GM21723 (cell line): ENCODE measurements at regions not wholly inside any gene's neighbourhood (a gene's known extent, or its start where the extent isn't known, plus 50 kb on each side); places are given as distances from the start of the nearest gene placed in this dataset.

Experiments used
- ATAC-seq: cut with Tn5 transposase; IDR thresholded peaks from one replicate; pipeline ENCODE4 v1.9.1; 2021; ENCODE audit warnings: mild to moderate bottlenecking, moderate library complexity; ENCODE audit not compliant: unreplicated experiment

DNA sequence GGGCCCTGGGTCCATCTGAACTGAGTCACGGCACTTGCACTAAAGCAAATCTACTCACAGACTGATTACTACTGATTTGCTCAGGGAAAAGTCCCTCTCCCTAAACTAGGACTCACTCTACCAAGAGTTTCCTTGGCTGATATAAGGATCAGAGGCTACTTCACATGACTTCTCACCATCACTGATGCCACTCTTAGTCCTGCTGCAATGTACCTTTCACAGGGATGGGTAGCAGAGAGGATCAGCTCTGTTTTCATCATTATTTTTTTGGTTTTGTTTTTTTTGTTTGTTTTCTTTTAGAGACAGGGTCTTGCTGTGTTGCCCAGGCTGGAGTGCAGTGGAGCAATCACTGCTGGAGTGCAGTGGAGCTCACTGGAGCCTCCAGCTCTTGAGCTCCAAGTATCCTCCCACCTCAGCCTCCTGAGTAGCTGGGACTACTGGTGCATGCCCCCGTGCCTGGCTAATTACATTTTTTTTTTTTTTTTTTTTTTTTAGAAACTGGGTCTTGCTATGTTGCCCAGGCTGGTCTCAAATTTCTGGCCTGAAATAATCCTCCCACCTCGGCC lies 200.6 kb downstream of the JCAD start:
- ATAC-seq: no peak

- ATAC-seq: no peak
These were observed 201.3 kb downstream of the JCAD start for GRCh38 chr10:29857843-29858701.

DNA sequence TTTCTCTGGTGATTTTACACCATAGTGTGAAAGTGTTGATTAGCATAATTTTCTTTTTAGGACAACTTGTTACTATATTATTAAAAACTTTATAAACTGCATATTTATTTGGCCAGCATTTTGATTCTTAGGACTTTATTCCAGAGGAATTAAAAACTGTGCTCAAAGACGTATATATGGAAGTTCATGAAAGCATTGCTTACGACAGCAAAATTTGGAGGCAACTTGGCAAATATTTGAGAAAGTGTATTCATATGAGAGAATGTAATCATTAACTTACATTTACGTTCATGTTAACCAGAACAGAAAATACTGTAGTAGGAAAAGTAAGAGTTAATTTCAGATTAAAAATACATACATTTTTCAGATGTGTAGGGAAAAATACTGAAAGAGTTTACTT lies 203.1 kb downstream of the JCAD start:
- ATAC-seq: no peak

- no peak for ATAC-seq
These were observed 205.5 kb downstream of the JCAD start for GRCh38 chr10:29853913-29854312.

- no peak for ATAC-seq
These were observed 208.1 kb downstream of the JCAD start for GRCh38 chr10:29851241-29851640.

DNA sequence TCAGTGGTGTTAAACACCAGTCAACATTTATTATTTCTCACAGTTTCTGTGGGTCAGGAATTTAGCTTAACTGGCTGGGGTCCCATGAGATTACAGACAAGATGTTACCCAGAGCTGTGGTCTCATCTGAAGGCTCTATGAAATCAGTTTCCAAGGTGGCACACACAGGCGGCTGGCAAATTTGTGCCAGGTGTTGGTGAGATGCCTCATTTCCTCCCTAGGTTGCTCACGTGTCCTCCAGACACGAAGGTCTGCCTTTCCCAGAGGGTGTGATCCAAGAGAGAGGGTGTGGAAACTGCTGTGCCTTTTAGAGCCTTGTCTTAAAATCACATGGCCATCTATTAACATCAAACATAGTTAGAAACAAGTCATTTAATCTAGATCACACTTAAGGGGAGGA lies 209.0 kb downstream of the JCAD start:
- no peak for ATAC-seq

GRCh38 chr10:29849886-29850285 lies 209.5 kb downstream of the JCAD start:
- ATAC-seq: no peak

- no peak for ATAC-seq
These were observed 210.1 kb downstream of the JCAD start for GRCh38 chr10:29849126-29849833.

DNA sequence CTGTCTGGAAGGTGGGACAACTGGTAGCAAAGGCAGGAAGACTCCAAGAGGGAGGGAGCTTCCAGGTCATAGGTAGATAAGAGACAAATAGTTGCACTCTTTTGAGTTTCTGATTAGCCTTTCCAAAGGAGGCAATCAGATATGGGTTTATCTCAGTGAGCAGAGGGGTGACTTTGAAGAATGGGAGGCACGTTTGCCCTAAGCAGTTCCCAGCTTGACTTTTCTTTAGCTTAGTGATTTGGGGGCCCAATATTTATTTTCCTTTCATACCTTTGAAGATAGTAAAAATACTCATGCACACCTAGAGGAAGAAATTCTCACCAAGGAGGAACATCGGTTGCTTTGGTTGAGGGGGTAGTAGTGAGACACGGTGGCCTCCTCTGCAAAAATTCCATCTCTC lies 212.1 kb upstream of the SVIL start:
- no peak for ATAC-seq

- no peak for ATAC-seq
These were observed 210.4 kb upstream of the SVIL start for GRCh38 chr10:29845166-29845565.

DNA sequence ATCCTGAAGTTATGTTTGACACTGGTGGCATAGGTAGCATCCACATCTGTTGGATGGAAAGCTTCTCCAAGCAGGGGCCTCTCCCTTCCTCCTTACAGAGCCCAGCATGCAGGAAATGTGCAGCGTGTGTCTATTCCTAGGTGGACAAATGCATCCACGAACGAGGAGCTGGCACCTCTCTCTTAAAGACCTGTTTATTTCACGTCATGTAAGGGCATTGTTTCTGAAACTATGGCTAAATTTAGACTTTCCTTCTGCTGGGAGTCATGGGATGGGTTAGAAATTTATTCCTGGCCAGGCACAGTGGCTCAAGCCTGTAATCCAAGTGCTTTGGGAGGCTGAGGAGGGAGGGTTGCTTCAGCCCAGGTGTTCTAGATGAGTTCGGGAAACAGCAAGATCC lies 208.4 kb upstream of the SVIL start:
- ATAC-seq: no peak

DNA sequence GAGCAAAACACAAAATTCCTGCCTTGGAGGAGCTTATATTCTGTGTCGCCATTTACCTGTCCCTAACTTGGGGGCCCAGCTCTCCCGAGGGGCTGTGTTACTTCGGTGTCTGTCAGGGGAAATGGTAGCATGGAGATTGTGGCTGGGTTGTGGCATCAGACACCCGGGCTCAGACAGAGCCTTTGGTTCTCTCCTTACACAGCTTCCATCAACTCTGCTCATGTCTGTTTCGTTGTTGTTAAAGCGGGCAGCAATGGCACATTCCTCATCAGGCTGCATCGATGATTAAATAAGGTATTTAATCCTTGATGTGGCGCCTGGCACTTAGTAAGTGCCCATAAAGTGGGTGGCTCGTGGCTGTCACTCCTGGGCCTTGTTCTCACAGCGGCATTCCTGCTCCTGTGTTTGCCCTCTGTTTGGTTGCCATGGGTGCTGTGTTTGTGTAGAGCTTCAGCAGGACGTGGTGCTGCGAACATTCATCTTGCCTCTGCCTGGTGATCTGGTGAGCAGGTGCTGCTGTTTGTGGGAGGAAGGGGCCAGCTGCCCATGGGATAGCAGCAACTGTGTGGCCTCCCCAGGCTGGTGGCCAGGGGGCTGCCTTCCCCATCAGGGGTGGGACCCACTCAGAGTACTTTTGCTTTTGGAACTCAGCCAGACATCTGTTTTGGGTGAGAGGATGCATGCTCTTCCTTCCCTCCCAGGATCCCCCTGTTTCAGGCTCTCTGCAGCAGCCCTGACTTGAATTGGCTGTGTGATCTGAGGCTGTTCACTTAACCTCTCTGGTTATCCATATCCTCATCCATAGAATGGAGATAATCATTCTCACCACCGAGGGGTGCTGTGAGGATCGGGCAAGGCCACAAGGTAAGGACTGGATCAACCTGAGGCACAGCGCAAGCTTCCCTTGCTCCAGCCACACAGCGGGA lies 207.2 kb upstream of the SVIL start:
- ATAC-seq: no peak

- no peak for ATAC-seq
These were observed 205.9 kb upstream of the SVIL start for GRCh38 chr10:29840516-29841276.

DNA sequence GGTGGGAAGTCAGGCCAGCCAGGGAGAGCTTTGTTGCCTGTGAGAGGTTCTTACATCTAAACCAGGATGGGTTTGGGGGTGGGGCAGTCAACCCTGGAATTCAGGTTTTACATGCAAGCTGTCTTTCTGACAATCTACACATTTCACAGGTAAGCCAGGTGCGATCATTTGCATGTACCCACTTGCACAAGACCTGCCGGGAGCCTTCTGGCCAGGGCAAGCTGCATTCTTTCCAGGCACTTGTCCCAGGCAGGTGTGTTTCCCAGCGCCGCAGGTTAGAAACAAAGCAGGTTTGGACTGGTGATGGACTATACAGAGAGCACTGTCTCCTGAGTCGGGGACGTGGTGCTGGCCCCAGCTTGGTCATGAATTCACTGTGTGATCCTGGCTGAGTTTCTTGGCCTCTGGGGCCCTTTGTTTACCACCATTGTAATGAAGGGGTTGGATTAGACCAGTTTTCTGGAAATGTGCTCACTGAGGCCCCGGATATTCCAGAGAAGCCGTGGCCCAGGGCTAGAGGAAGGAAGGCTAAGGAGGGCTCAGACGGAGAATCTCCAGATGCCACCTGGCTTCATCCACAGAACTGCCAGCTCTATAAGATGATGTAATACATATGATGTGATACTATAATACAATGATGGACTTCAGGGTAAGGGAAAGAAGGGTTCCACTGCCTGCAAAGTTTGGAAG lies 205.2 kb upstream of the SVIL start:
- no peak for ATAC-seq

DNA sequence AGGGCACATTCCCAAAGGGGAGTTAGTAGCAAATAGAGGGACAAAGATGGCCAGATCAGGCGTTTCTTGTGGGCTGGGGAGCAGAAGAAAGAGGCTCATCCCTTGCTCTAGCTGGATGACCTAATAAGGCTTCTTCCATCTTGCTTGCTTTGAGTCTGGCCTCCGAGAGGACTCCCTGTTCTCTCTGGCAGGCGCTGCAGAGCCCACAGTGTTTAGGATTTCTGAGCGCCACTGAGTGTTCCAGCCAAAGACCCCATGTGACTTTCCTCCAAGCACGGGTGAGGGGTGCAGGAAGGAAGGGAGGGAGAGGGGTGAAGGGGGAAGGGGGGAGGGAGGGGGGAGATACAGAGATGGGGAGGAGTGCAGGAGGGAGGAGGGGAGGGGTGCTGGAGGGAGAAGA lies 203.8 kb upstream of the SVIL start:
- ATAC-seq: no peak

DNA sequence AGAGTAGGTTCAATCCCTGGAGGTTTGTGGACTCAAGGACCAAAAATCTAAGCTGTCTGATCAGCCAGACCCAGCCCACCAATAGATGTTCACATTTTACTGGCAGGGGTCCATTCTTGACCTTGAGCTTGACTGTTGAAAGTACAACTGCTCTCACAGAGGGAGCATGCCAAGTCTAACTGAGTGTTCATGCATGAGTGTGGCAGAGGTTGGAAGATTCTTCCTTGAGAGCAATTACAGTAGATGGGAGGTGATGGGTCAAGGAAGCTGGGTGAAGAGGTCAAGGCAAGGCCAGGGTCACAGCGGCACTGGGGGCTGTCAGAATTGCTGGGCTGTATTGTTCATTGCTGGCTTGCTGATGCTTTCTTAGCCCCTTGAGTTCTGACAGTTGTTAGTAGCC lies 202.8 kb upstream of the SVIL start:
- no peak for ATAC-seq

DNA sequence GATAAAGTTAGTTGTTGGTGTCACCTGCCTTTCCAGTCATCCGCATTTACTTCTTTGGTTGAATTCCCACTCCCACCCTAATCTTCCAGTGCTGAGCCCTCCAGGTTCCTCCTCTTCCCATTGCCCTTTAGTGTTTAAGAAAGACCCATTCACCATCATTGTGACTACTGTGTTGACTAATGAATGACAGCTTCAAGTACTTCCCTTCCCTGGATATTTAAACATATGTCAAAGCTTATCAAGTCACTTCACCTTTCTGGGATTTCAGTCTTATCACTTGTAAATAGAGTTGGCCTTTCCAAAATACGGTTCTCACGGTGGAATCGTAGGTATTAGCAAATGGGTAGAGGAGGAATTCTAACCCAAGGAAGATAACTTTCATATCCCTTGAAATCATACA lies 201.6 kb upstream of the SVIL start:
- no peak for ATAC-seq

GRCh38 chr10:29835055-29835454 lies 200.3 kb upstream of the SVIL start:
- no peak for ATAC-seq
